ENCODE measurements at regions not wholly inside any gene's neighbourhood (a gene's known extent, or its start where the extent isn't known, plus 50 kb on each side); places are given as distances from the start of the nearest gene placed in this dataset.

- intact Hi-C loops (cut with DNase I) = no loop called here
- DNase-seq (ENCODE audit: low spot score) = no peak
Measured at GRCh38 chr13:65856431-65856830, 1373.7 kb downstream of the PCDH9 start.

- intact Hi-C loops (cut with DNase I) = no loop called here
- DNase-seq (ENCODE audit: low spot score) = no peak
Measured at GRCh38 chr13:65855242-65855805, 1374.8 kb downstream of the PCDH9 start.

DNA sequence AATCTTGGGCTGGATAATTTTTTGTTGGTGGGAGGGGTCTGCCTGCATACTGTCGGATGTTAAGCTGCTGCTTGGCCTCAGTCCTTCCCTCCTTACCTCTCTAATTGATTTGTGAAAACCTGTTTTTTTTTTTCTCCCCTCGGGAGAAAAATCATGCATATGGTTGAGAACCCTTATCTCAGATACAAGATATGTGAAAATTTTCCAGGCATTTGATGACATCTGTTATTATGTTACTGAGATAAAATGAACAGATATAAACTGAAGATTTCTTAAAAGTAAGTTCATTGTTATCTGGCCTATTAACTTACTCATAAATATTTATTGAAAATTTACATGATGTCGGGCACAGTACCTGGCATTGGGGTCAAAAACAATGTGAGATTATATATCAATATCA lies 1375.7 kb downstream of the PCDH9 start:
- intact Hi-C loops (cut with DNase I) = no loop called here
- no peak for DNase-seq (ENCODE audit: low spot score)

- intact Hi-C loops (cut with DNase I) = no loop called here
- DNase-seq (ENCODE audit: low spot score) = no peak
Measured at GRCh38 chr13:65844266-65844841, 1385.8 kb downstream of the PCDH9 start.

DNA sequence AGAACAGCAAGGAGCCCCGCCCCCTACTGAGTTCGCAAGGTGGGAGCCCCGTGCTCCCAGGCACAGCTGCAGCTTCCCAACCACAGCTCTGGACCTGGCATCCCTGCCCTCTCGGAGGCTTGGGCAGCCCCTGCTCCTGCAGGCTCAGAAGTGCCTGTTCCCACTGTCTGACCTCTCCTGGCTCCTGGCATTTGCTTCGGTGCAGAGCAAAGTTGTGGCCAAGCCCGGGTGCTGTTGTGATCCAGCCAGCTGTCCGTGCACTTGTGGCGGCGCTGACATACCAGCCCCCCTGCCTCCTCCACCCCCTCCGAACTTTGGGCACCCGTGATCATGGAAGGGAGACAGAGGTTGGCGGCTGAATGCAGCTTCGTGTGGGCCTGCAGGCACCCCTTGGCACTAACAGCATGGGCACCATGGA lies 1386.8 kb downstream of the PCDH9 start:
- DNase-seq (ENCODE audit: low spot score) = no peak
- intact Hi-C loops (cut with DNase I) = no loop called here

- no peak for DNase-seq (ENCODE audit: low spot score)
- intact Hi-C loops (cut with DNase I) = no loop called here
Measured at GRCh38 chr13:65841156-65841555, 1389.0 kb downstream of the PCDH9 start.

GRCh38 chr13:65836066-65836465 lies 1394.1 kb downstream of the PCDH9 start:
- intact Hi-C loops (cut with DNase I) = no loop called here
- no peak for DNase-seq (ENCODE audit: low spot score)

DNA sequence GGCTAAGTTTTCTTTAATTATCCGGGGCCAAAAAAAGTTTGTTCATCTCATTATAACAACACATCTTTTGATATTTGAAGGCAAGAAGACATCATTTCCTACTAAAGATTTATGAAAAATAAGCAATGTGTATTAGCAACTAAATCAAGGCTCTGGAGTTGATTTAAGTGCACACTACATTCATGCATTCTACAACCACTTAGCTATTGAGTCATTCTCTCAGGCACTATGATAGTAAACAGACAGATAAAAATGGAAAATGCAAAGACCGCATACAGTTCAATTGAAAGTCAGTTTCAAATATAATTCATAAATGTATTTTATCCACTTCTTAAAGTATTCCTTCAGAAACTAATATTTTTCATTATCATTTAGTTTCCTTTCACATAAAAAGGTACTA lies 1395.2 kb downstream of the PCDH9 start:
- no peak for DNase-seq (ENCODE audit: low spot score)
- intact Hi-C loops (cut with DNase I) = no loop called here

DNA sequence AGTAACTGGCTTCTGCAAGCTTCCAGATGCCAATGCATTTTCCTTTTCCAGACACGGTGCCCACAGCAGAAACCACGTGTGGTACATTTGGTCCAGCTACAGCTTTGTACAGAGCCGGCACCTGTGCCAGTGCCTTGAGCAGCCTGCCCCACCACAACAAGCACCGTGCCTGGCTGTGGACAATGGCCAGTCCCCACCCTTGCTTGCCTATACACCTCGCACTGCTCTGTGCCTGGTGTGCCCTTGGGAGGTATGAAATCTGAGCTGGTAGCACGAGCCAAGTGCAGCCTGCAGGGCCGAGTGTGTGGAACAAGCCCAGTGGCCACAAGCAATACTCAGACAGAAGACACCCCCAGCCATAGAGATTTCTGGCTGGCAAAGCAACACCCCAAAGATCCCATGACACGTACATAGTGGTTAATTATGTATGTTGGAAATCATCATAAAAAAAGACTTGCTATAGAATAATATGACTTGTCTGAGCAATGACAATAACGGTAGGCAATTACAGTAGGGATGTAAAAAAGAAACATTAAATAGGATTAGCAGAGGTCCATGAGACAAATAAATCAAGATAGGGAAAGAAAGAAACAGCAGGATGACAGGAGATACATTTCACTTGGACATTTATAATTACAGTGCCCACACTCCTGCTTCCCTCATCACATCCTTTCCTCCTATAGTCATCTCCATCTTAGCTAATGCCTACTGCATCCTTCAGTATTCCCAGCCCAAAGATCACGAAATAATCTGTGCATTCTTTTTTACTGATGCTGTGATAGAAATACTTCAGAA lies 1399.5 kb downstream of the PCDH9 start:
- intact Hi-C loops (cut with DNase I) = no loop called here
- no peak for DNase-seq (ENCODE audit: low spot score)

DNA sequence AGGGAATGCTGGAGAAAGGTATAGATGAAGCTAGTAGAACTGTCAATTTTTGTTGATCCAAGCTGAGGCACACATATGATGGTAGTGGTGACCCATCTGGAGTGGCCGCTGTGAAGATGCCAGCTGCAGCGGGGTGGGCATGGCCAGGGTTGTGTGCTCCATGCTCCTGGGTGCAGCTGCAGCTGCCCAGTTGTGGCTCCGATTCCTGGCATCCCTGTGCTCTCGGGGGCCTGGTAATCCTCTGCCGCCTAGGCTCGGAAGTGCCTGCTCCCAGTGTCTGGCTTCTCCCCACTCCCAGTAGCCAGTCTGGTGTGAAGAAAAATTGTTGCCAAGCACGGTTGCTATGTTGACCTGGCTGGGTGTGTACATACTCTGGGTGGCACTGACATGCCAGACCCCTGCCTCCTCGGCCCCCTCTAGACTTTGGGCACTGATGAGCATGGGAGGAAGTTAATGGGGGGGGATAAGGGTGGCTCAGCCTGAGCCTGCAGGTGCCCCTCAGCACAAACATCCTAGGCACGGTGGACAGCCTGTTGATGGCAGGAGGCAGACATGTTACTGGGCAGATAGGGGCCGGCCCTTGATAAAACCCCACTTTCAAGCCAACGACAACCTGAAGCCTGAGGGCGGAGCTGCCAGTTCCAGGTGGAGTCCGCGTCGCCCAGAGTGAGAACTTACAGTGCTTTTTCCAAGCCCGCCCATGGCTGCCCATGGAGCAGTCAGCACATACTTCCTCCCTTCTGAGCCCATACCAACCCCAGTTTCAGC lies 1400.7 kb downstream of the PCDH9 start:
- DNase-seq (ENCODE audit: low spot score) = no peak
- intact Hi-C loops (cut with DNase I) = no loop called here

GRCh38 chr13:65826657-65827056 lies 1403.5 kb downstream of the PCDH9 start:
- intact Hi-C loops (cut with DNase I) = no loop called here
- DNase-seq (ENCODE audit: low spot score) = no peak

DNA sequence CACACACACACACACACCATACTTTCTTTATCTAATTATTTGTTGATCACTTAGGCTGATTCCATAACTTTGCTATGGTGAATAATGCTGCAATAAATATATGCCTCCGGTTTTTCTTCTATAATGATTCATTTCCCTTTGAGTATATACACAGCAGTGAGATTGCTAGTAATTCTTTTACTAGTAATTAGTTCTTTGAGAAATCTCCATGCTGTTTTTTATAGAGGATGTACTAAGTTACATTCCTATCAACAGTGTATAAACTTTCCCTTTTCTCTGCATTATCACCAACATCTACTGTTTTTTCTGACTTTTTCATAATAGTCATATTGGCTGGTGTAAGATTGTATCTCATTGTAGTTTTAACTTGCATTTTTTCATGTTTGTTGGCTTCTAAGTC lies 1405.1 kb downstream of the PCDH9 start:
- intact Hi-C loops (cut with DNase I) = no loop called here
- no peak for DNase-seq (ENCODE audit: low spot score)

- intact Hi-C loops (cut with DNase I) = no loop called here
- DNase-seq (ENCODE audit: low spot score) = no peak
Measured at GRCh38 chr13:65808061-65808460, 1422.1 kb downstream of the PCDH9 start.

GRCh38 chr13:65803530-65804392 lies 1426.4 kb downstream of the PCDH9 start:
- intact Hi-C loops (cut with DNase I) = no loop called here
- no peak for DNase-seq (ENCODE audit: low spot score)

- intact Hi-C loops (cut with DNase I) = no loop called here
- no peak for DNase-seq (ENCODE audit: low spot score)
Measured at GRCh38 chr13:65789815-65790214, 1440.3 kb downstream of the PCDH9 start.

DNA sequence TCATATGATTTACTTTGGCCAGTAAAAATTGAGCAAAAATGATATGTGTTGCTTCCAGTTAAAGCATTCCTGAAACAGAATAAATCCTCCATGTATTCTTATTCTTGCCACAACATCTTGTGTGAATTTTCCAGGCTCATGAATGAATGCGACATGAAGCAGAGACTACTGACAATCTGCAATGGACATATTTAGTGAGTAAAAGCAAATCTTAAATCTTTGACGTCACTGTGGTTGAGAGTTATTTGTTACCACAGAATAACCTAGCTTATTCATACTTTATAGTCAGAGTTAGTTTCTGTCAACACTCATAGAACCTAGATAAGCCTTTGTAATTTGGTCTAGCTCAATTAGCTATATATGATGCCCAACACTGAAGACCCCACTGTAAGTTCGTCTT lies 1443.1 kb downstream of the PCDH9 start:
- DNase-seq (ENCODE audit: low spot score) = no peak
- intact Hi-C loops (cut with DNase I) = no loop called here

- no peak for DNase-seq (ENCODE audit: low spot score)
- intact Hi-C loops (cut with DNase I) = no loop called here
Measured at GRCh38 chr13:65784088-65784816, 1445.9 kb downstream of the PCDH9 start.

GRCh38 chr13:65783383-65783782 lies 1446.8 kb downstream of the PCDH9 start:
- no peak for DNase-seq (ENCODE audit: low spot score)
- intact Hi-C loops (cut with DNase I) = no loop called here

All from cardiac septum (tissue), 1 donor.